Activated CD8-positive, alpha-beta T cell treated with anti-CD3 and anti-CD28 coated beads for 36 hours (primary cell): ENCODE measurements at regions not wholly inside any gene's neighbourhood (a gene's known extent, or its start where the extent isn't known, plus 50 kb on each side); places are given as distances from the start of the nearest gene placed in this dataset.

Experiments used
- ATAC-seq: fragments of 200-7000 bp; cut with Tn5 transposase; one replicate; pipeline ENCODE4 v1.10.0; 2021; ENCODE audit warnings: mild to moderate bottlenecking, moderate library complexity
- CTCF ChIA-PET: fragments of 350-600 bp; sonication (Branson Sonifier 250); formaldehyde crosslinking; loops from one replicate; lab custom pipeline; 2021; ENCODE audit warnings: antibody characterized with exemption; lab: Charles Lee
- POLR2A ChIA-PET: fragments of 350-600 bp; sonication (Branson Sonifier 250); formaldehyde crosslinking; loops from one replicate; lab custom pipeline; 2021; ENCODE audit warnings: antibody characterized with exemption; lab: Charles Lee
- DNase-seq: peaks from one replicate; pipeline ENCODE4 v3.0.0-alpha.2; 2020
- H3K27ac Mint-ChIP-seq: one replicate; pipeline ENCODE4 v1.8.0; 2021; ENCODE audit warnings: mild to moderate bottlenecking, mixed read lengths
- H3K27me3 Mint-ChIP-seq: one replicate; pipeline ENCODE4 v1.8.0; 2021; ENCODE audit warnings: mixed read lengths
- H3K36me3 Mint-ChIP-seq: one replicate; pipeline ENCODE4 v1.8.0; 2021; ENCODE audit warnings: low read depth, mixed read lengths
- H3K4me1 Mint-ChIP-seq: one replicate; pipeline ENCODE4 v1.8.0; 2021; ENCODE audit warnings: low read depth, mixed read lengths
- H3K4me3 Mint-ChIP-seq: one replicate; pipeline ENCODE4 v1.8.0; 2021; ENCODE audit warnings: mild to moderate bottlenecking, moderate library complexity, mixed read lengths
- H3K9me3 Mint-ChIP-seq: one replicate; pipeline ENCODE4 v1.8.0; 2021; ENCODE audit warnings: mixed read lengths
- CTCF ChIP-seq: fragments of 200-600 bp; IDR thresholded peaks from one replicate; pipeline ENCODE4 v1.8.0; 2022; ENCODE audit warnings: antibody characterized with exemption, mild to moderate bottlenecking
- intact Hi-C: fragments of 100-400 bp; cut with micrococcal nuclease; formaldehyde crosslinking; loops from one replicate; pipeline ENCODE4 v1.10.0; 2022

DNA sequence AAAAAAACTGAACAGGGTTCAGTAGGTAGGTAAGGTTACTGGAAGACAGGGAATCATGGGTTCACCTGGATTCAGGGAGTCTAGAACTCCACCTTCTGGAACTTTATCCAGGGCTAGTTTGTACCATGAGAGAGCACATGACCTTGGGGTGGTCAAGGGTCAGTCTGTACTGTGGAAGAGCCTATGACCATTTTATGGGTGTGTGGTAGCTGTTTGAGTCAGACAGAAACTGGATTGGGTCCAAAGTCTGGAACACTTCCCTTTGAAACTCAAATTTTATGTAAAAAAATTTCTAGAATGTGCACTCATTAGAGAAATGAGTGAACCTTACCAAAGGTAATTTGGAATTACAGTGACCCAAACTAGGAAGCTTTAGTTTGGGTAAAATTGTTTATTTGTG lies 486.0 kb upstream of the AGTR1 start:
- no peak for TF ChIP-seq CTCF
- DNase-seq (no peak), ATAC-seq (no peak)
- H3K9me3 Mint-ChIP-seq, result no peaks in the 10 kb centered on the region
- no peaks in the 10 kb centered on the region for H3K27me3 Mint-ChIP-seq
- CTCF ChIA-PET, result interaction anchor here (0.8 kb wide), 1 partner anchor 9 kb away, joined by 3 read pairs; no protein-coding TSS in a partner anchor
- no peak overlapping the region for H3K27ac Mint-ChIP-seq
- no peak overlapping the region for H3K4me3 Mint-ChIP-seq
- H3K4me1 Mint-ChIP-seq, result no peaks in the 10 kb centered on the region
- intact Hi-C loops, result no loop called here
- no peaks in the 10 kb centered on the region for H3K36me3 Mint-ChIP-seq
- POLR2A ChIA-PET, result no interaction called here

DNA sequence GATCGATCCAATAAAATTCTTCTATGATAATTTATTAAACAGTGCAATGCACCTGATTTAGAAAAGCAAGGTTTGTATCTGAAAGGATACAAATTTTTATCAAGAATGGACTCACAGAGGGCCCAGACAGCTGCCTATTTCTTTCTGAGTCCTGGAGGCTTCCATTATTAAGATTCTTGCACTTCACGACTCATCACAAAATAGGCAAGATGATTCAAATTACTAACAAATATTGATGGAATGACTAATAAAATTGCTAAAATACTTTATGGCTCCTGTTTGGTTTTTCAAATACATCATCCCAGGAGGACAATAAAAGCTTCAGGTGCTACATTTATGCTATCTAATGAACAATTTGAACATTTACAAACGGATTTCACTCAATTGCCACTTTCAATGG lies 483.0 kb upstream of the AGTR1 start:
- intact Hi-C loops, result no loop called here
- H3K27ac Mint-ChIP-seq, result no peak overlapping the region

GRCh38 chr3:148217317-148217716 lies 480.4 kb upstream of the AGTR1 start:
- no peak for ATAC-seq
- POLR2A ChIA-PET, result no interaction called here
- CTCF ChIA-PET, result no interaction called here
- intact Hi-C loops, result no loop called here
- no peak overlapping the region for H3K4me3 Mint-ChIP-seq
- no peaks in the 10 kb centered on the region for H3K9me3 Mint-ChIP-seq
- TF ChIP-seq CTCF, result no peak
- no peaks in the 10 kb centered on the region for H3K36me3 Mint-ChIP-seq
- H3K27me3 Mint-ChIP-seq, result no peaks in the 10 kb centered on the region
- H3K4me1 Mint-ChIP-seq, result no peaks in the 10 kb centered on the region
- DNase-seq, result no peak
- no peak overlapping the region for H3K27ac Mint-ChIP-seq

More for the DNA sequence above, 483.0 kb upstream of the AGTR1 start:
- H3K27me3 Mint-ChIP-seq, result no peaks in the 10 kb centered on the region
- H3K9me3 Mint-ChIP-seq, result no peaks in the 10 kb centered on the region
- ChIA-PET POLR2A (no interaction called here), CTCF (no interaction called here)
- no peak overlapping the region for H3K4me3 Mint-ChIP-seq
- DNase-seq, result no peak
- no peaks in the 10 kb centered on the region for H3K36me3 Mint-ChIP-seq
- ATAC-seq, result no peak
- no peak for TF ChIP-seq CTCF
- no peaks in the 10 kb centered on the region for H3K4me1 Mint-ChIP-seq

- CTCF ChIA-PET, result no interaction called here
- intact Hi-C loops, result no loop called here
- H3K4me1 Mint-ChIP-seq, result no peaks in the 10 kb centered on the region
- no peak for TF ChIP-seq CTCF
- H3K36me3 Mint-ChIP-seq, result no peaks in the 10 kb centered on the region
- H3K27me3 Mint-ChIP-seq, result no peaks in the 10 kb centered on the region
- H3K27ac Mint-ChIP-seq, result no peak overlapping the region
- DNase-seq (no peak), ATAC-seq (no peak)
- no peaks in the 10 kb centered on the region for H3K9me3 Mint-ChIP-seq
- H3K4me3 Mint-ChIP-seq, result no peak overlapping the region
- POLR2A ChIA-PET, result no interaction called here
These were observed 479.5 kb upstream of the AGTR1 start for GRCh38 chr3:148218222-148218621.

DNA sequence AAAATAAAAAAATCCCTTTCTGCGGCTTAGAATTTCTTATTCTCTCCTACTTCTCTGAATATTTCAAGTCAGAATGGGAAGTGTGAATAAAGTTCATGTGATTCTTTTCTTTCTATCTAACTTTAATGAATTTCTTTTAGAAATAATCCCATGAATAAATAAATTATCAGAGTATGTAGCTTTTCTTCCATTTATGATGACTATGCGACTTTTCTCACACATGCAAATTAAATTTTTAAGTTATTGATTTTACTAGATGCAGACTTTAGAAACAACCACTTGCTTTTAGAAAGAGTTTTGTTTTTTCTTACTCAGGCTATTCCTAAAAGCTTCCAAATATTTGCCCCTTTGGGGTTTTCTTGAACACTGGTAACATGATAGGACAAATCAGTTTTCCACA lies 477.7 kb upstream of the AGTR1 start:
- no peaks in the 10 kb centered on the region for H3K4me1 Mint-ChIP-seq
- no peak overlapping the region for H3K27ac Mint-ChIP-seq
- POLR2A ChIA-PET, result no interaction called here
- no peaks in the 10 kb centered on the region for H3K9me3 Mint-ChIP-seq
- no peaks in the 10 kb centered on the region for H3K36me3 Mint-ChIP-seq
- no peak for TF ChIP-seq CTCF
- no peak for DNase-seq
- CTCF ChIA-PET, result no interaction called here
- no peak overlapping the region for H3K4me3 Mint-ChIP-seq
- H3K27me3 Mint-ChIP-seq, result no peaks in the 10 kb centered on the region
- intact Hi-C loops, result no loop called here
- ATAC-seq, result no peak
